Common myeloid progenitor, CD34-positive (primary cell): ENCODE measurements at regions not wholly inside any gene's neighbourhood (a gene's known extent, or its start where the extent isn't known, plus 50 kb on each side); places are given as distances from the start of the nearest gene placed in this dataset.
A peak's percentile ranks its signal among the peaks of the same experiment; 100 is the strongest.

Experiments used
- CTCF ChIA-PET: fragments of 350-600 bp; sonication (Branson Sonifier 250); formaldehyde crosslinking; loops from one replicate; lab custom pipeline; 2021; ENCODE audit warnings: antibody characterized with exemption; lab: Charles Lee
- POLR2A ChIA-PET: fragments of 350-600 bp; sonication (Branson Sonifier 250); formaldehyde crosslinking; loops from one replicate; lab custom pipeline; 2021; ENCODE audit warnings: antibody characterized with exemption; lab: Charles Lee
- DNase-seq, 3 donors: peaks; one replicate each; pipeline versions ENCODE4 v3.0.0 to v3.0.0-alpha.2; 2013
- H3K27ac ChIP-seq, 2 experiments: 1 replicate in 1 of 2; 2 replicates in 1 of 2; pipeline ENCODE4 v1.7.0; 2013; ENCODE audit warnings: inconsistent platforms in 2 of 2, low read length in 2 of 2, mild to moderate bottlenecking in 2 of 2, low read depth in 1 of 2, moderate library complexity in 1 of 2; ENCODE audit not compliant: severe bottlenecking in 2 of 2, insufficient read depth in 1 of 2, poor library complexity in 1 of 2
- H3K27me3 ChIP-seq, 5 experiments: replicated peaks in 2 of 5; 1 replicate in 3 of 5; 2 replicates in 2 of 5; pipeline versions ENCODE4 v1.6.1 to v1.7.0; 2013; ENCODE audit warnings: low read length in 4 of 5, mild to moderate bottlenecking in 2 of 5, moderate library complexity in 2 of 5, inconsistent platforms in 1 of 5; ENCODE audit not compliant: insufficient read depth in 5 of 5, control insufficient read depth in 4 of 5
- H3K36me3 ChIP-seq, 4 experiments: 1 replicate in 2 of 4; 2 replicates in 2 of 4; pipeline versions ENCODE4 v1.6.1 to v1.7.0; 2013; ENCODE audit warnings: low read length in 3 of 4, control low read depth in 1 of 4, mild to moderate bottlenecking in 1 of 4; ENCODE audit not compliant: control insufficient read depth in 4 of 4, insufficient read depth in 4 of 4
- H3K4me1 ChIP-seq, 4 experiments: 1 replicate in 3 of 4; 2 replicates in 1 of 4; pipeline versions ENCODE4 v1.6.1 to v1.7.1; 2013; ENCODE audit warnings: low read length in 3 of 4, mild to moderate bottlenecking in 3 of 4, control low read depth in 1 of 4, inconsistent platforms in 1 of 4, moderate library complexity in 1 of 4; ENCODE audit not compliant: control insufficient read depth in 4 of 4, insufficient read depth in 4 of 4; ENCODE audit errors: control extremely low read depth in 1 of 4
- H3K4me3 ChIP-seq, 7 experiments: 1 replicate in 4 of 7; 2 replicates in 3 of 7; pipeline versions ENCODE4 v1.5.1 to v1.7.0; 2013; ENCODE audit warnings: mild to moderate bottlenecking in 7 of 7, low read length in 6 of 7, moderate library complexity in 6 of 7, inconsistent platforms in 2 of 7, low read depth in 2 of 7, control low read depth in 1 of 7; ENCODE audit not compliant: insufficient read depth in 4 of 7, control insufficient read depth in 1 of 7; ENCODE audit errors: extremely low read depth in 1 of 7
- H3K9me3 ChIP-seq, 5 experiments: 1 replicate in 4 of 5; 2 replicates in 1 of 5; pipeline versions ENCODE4 v1.6.1 to v1.7.1; 2013; ENCODE audit warnings: low read length in 4 of 5, mild to moderate bottlenecking in 2 of 5, inconsistent platforms in 1 of 5, low read depth in 1 of 5, moderate library complexity in 1 of 5; ENCODE audit not compliant: control insufficient read depth in 4 of 5, insufficient read depth in 2 of 5; ENCODE audit errors: control extremely low read depth in 1 of 5
- WGBS: methylation state at CpG from one replicate; pipeline ENCODE4 v1.1.5; 2013; ENCODE audit not compliant: insufficient coverage; 5-methylcytosine and 5-hydroxymethylcytosine counted together

DNA sequence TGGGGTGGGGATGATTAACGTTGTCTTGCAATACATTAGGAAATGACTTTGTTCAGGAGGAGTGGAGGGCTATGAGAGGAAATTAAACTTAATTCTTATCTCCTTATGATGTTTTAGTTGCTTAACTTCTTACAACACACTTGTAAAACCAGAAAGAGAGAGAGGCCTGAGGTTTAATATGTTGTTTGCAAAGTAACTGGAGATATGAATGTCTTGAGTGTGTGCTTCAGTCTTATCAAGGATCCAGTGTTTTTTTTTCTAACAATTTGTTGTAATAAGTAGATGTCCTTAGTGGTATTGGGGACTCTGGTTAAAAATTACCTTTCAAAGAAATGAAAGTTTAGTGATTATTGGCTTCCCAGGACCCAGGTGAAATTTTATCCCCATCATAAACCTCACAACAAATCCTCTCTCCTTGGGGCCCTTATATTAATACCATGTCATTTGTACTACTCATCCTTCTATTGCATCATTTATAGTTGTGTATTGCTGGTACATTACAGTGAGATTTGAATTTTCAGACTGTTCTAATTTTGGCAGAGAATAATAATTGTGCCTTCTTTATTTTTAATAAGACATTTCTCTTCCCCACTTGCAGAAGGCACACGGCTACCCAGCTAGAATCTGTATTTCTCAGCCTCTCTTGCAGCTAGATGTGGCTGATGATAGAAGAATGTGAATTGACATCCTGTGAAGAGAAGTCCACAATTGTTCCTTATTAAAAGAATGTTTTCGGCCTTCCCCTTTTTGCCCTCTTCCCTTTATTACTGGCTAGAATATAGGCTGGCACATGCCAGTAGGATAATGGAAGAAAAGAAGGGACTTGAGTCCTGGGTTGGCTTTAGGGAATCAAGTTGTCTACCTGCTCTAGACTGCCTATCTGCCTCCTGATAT is 91.9 kb upstream of the CXCR4 start:
- Histone ChIP-seq H3K9me3 (no peaks in the 10 kb centered on the region), H3K4me3 (no peak overlapping the region), H3K27ac (peak overlapping the region in 1 of 2 experiments; percentile 32), H3K36me3 (no peaks in the 10 kb centered on the region), H3K4me1 (peaks cover 13 to 58% (median 39%) of the 10 kb centered on the region in 4 experiments), H3K27me3 (no peaks in the 10 kb centered on the region)
- ChIA-PET POLR2A (interaction anchor here (1.0 to 1.5 kb wide), 2 partner anchors 73 to 167 kb away, joined by 3 read pairs; no protein-coding TSS in a partner anchor), CTCF (interaction anchor here (0.7 to 4.5 kb wide), 5 partner anchors 9 to 68 kb away, joined by 3 to 18 read pairs (median 3); no protein-coding TSS in a partner anchor)
- no peak for DNase-seq
- 40% methylated on average over 1 of the region's 3 CpGs for WGBS

DNA sequence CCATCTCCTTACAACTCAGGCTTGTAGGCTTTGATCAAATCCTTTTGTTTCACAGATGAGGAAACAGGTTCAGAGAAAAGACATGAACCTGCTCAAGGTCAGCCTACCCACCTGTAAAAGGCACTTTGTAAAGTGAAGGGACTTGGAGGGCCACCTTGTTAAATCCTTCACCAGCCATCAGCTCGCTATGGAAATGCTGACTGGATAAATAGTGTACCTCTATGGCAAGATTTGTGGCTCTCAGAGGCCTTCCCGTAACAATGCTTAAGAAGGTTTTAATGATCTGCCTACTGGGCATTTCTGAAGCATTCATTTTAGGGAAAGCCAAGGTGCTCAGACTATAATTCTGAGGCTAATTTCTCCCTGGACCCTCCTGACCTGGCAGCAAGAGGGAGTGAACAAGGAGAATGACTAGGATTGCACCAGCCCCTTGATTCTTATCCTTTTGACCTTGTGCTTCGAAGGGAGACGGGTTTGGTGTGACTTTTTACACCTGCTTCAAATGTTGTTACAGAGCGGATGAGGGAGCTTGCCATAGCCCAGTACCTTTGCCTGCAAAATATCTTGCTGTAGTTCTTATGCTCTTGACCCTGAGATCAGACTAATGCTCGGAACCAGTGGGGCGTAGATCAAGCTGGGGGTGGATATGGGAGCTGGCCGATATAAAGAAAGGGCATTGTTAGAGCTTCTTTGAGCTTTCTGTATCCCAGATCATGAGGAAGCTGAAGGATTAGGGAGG is 90.9 kb upstream of the CXCR4 start:
- Histone ChIP-seq H3K36me3 (no peaks in the 10 kb centered on the region), H3K9me3 (no peaks in the 10 kb centered on the region), H3K27me3 (no peaks in the 10 kb centered on the region), H3K4me3 (no peak overlapping the region), H3K27ac (no peak overlapping the region), H3K4me1 (peaks cover 12 to 58% (median 39%) of the 10 kb centered on the region in 4 experiments)
- DNase-seq: no peak
- WGBS: 100% methylated on average over 7 of the region's 8 CpGs
- POLR2A ChIA-PET: no interaction called here
- CTCF ChIA-PET: interaction anchor here (0.7 to 4.5 kb wide), 2 partner anchors 18 to 67 kb away, joined by 3 to 18 read pairs; no protein-coding TSS in a partner anchor

DNA sequence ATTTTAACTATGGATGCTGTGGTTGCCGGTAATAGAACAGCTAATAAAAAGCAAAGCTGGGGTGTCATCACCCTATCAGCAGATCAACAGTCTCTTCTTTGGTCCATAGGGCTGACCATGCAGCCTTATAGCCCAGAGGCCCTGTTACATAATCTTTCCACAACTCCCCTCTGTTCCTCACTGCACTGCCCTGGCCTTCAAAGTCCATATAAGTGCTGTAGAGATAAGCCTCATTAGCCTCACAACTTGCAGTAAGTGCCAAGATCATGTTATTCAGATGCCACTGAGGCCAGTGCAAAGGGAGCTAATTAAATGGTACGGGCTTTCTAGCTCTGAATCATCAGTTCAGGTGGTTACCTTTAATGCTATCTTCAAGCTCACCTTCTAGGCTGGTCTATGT is 89.7 kb upstream of the CXCR4 start:
- WGBS: 88% methylated on average over 2 of the region's 2 CpGs
- Histone ChIP-seq H3K36me3 (no peaks in the 10 kb centered on the region), H3K27me3 (no peaks in the 10 kb centered on the region), H3K4me3 (no peak overlapping the region), H3K27ac (no peak overlapping the region), H3K9me3 (peaks cover 0 to 6% (median 0%) of the 10 kb centered on the region in 5 experiments), H3K4me1 (peaks cover 12 to 58% (median 38%) of the 10 kb centered on the region in 4 experiments)
- ChIA-PET POLR2A (no interaction called here), CTCF (interaction anchor here (1.0 to 4.5 kb wide), 5 partner anchors 9 to 113 kb away, joined by 3 to 18 read pairs (median 4); no protein-coding TSS in a partner anchor)
- DNase-seq: no peak

DNA sequence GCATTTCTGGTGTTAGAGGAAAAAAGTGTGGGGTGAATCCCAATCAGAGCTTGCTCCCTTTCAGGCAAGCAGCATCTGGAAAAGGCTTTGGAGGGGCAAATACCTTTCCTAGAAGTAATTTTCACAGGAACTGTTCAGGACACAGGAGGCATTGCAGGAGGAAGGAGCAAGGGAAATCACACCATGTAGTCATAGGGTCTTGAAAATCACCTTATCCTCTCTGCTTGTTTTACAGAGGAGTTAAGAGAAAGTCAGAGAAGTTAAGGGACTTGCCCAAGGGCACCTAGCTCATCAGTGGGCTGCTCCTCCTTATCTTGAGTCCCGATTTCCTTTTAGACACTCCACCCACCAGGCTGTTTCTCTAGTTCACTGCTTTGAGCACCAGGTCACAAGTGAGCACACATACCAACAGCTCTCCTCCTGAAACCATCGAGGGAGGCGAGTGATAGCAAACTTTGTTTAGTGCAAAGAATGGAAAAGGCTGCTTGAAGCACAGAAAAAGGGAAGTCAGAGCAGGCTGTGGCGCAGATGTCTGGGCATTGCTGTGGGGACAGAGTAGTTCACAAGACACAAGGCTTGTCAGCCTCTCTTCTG is 89.2 kb upstream of the CXCR4 start:
- Histone ChIP-seq H3K27me3 (no peaks in the 10 kb centered on the region), H3K4me3 (no peak overlapping the region), H3K36me3 (no peaks in the 10 kb centered on the region), H3K9me3 (peaks cover 0 to 8% (median 3%) of the 10 kb centered on the region in 5 experiments), H3K27ac (no peak overlapping the region), H3K4me1 (peaks cover 12 to 54% (median 38%) of the 10 kb centered on the region in 4 experiments)
- CTCF ChIA-PET: interaction anchor here (1.0 to 4.5 kb wide), 6 partner anchors 9 to 113 kb away, joined by 3 to 18 read pairs (median 4); no protein-coding TSS in a partner anchor
- POLR2A ChIA-PET: interaction anchor here (0.7 kb wide), 1 partner anchor 27 kb away, joined by 3 read pairs; no protein-coding TSS in a partner anchor
- 13% methylated on average over 4 of the region's 4 CpGs for WGBS
- DNase-seq: peak; percentile 60 to 91 (median 88)

DNA sequence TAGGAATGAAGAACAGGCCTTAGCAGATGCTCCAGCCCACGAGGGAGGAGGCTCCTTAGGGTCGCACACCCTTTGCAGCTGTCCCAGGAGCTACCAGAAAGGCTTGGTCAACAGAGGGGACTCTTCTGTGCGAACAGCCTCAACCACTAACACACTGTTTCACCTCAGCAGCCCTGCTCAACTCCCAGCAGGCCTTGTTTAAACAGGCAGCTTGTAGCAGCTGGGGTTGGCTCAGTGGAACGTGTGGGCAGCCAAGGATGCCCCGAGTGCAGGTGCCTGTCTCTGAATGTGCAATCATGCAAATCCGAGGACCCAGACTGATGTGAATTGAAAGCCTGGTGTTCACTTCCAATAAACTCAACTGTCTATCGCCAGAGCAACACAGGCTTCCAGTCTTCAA is 88.7 kb upstream of the CXCR4 start:
- Histone ChIP-seq H3K4me1 (peaks cover 12 to 50% (median 34%) of the 10 kb centered on the region in 4 experiments), H3K9me3 (peaks cover 0 to 11% (median 4%) of the 10 kb centered on the region in 5 experiments), H3K4me3 (no peak overlapping the region), H3K27me3 (no peaks in the 10 kb centered on the region), H3K27ac (no peak overlapping the region), H3K36me3 (no peaks in the 10 kb centered on the region)
- POLR2A ChIA-PET: interaction anchor here (0.6 to 0.7 kb wide), 2 partner anchors 26 to 243 kb away, joined by 3 to 4 read pairs; no protein-coding TSS in a partner anchor
- peak; percentile 29 to 58 (median 38) for DNase-seq
- CTCF ChIA-PET: interaction anchor here (1.0 to 4.5 kb wide), 5 partner anchors 10 to 45 kb away, joined by 3 to 18 read pairs (median 4); no protein-coding TSS in a partner anchor
- WGBS: 86% methylated on average over 5 of the region's 7 CpGs

DNA sequence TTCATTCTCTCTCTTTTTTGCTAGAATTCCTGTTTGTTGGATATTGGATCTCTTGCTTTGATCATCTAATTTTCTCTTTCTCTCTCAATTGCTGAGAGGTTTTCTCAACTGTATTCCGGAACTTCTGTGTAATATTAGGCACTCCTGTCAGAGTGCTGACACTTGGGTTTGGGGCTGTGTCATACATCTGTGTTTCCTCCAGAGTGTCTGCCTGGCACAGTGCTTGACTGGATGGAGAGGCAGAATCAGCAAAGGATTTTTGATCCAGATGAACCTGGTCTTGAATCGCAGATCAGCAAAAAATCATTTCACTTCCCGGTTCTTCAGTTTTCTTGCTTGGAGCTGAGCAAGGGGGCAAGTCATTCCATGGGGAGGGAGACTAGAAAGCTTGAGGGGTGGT is 87.7 kb upstream of the CXCR4 start:
- Histone ChIP-seq H3K4me3 (no peak overlapping the region), H3K27me3 (no peaks in the 10 kb centered on the region), H3K9me3 (peaks cover 0 to 13% (median 4%) of the 10 kb centered on the region in 5 experiments), H3K36me3 (no peaks in the 10 kb centered on the region), H3K27ac (no peak overlapping the region), H3K4me1 (peaks cover 12 to 41% (median 26%) of the 10 kb centered on the region in 4 experiments)
- ChIA-PET CTCF (interaction anchor here (1.2 to 1.5 kb wide), 2 partner anchors 19 to 170 kb away, joined by 3 read pairs; no protein-coding TSS in a partner anchor), POLR2A (interaction anchor here (0.6 kb wide), 1 partner anchor 888 kb away, joined by 3 read pairs; no protein-coding TSS in a partner anchor)
- DNase-seq: peak in 2 of 3 donors; percentile 31 to 47
- no CpG with 5 or more reads among the region's 3 CpGs for WGBS
